Memory B cell (primary cell): ENCODE measurements at regions not wholly inside any gene's neighbourhood (a gene's known extent, or its start where the extent isn't known, plus 50 kb on each side); places are given as distances from the start of the nearest gene placed in this dataset.
"Not testable (repeated sequence)": the region's sequence is repeated elsewhere in the genome, so short reads cannot be mapped to it uniquely, and the experiment has no call there.

Source experiments
- ATAC-seq: fragments of 150-1000 bp; cut with Tn5 transposase; 2 replicates; pipeline ENCODE4 v1.10.0; 2021; ENCODE audit warnings: low read depth, mild to moderate bottlenecking, moderate library complexity
- DNase-seq, 2 donors: peaks; one replicate each; pipeline ENCODE4 v3.0.0; 2022; ENCODE audit warnings: low spot score in 2 of 2
- H3K27ac Mint-ChIP-seq: one replicate; pipeline ENCODE4 v1.8.0; 2022; ENCODE audit warnings: mild to moderate bottlenecking, moderate library complexity, mixed read lengths
- H3K27me3 Mint-ChIP-seq: one replicate; pipeline ENCODE4 v1.8.0; 2022; ENCODE audit warnings: mixed read lengths
- H3K36me3 Mint-ChIP-seq: one replicate; pipeline ENCODE4 v1.8.0; 2022; ENCODE audit warnings: mild to moderate bottlenecking, mixed read lengths
- H3K4me1 Mint-ChIP-seq: one replicate; pipeline ENCODE4 v1.8.0; 2022; ENCODE audit warnings: mixed read lengths
- H3K4me3 Mint-ChIP-seq: one replicate; pipeline ENCODE4 v1.8.0; 2022; ENCODE audit warnings: mild to moderate bottlenecking, moderate library complexity, mixed read lengths
- H3K9me3 Mint-ChIP-seq: one replicate; pipeline ENCODE4 v1.8.0; 2022; ENCODE audit warnings: mixed read lengths

- not testable (repeated sequence) for H3K4me3 Mint-ChIP-seq, DNase-seq, H3K36me3 Mint-ChIP-seq, H3K4me1 Mint-ChIP-seq, H3K9me3 Mint-ChIP-seq, ATAC-seq, H3K27ac Mint-ChIP-seq, H3K27me3 Mint-ChIP-seq
Measured at GRCh38 chr3:48101301-48101650, 85.1 kb upstream of the MAP4 start.

- H3K27ac Mint-ChIP-seq = no peak overlapping the region
- no peaks in the 10 kb centered on the region for H3K36me3 Mint-ChIP-seq
- H3K4me1 Mint-ChIP-seq = peaks cover 10% of the 10 kb centered on the region
Measured at GRCh38 chr3:48092270-48092669, 76.1 kb upstream of the MAP4 start.

GRCh38 chr3:48090166-48090939 lies 74.1 kb upstream of the MAP4 start:
- H3K27me3 Mint-ChIP-seq = no peaks in the 10 kb centered on the region
- no peak for ATAC-seq
- H3K4me1 Mint-ChIP-seq = peaks cover 11% of the 10 kb centered on the region
- no peak overlapping the region for H3K4me3 Mint-ChIP-seq
- H3K27ac Mint-ChIP-seq = no peak overlapping the region
- H3K36me3 Mint-ChIP-seq = no peaks in the 10 kb centered on the region
- H3K9me3 Mint-ChIP-seq = no peaks in the 10 kb centered on the region
- DNase-seq = no peak

More at GRCh38 chr3:48092270-48092669, 76.1 kb upstream of the MAP4 start:
- Mint-ChIP-seq H3K9me3 (no peaks in the 10 kb centered on the region), H3K27me3 (no peaks in the 10 kb centered on the region), H3K4me3 (no peak overlapping the region)
- ATAC-seq (no peak), DNase-seq (no peak)

GRCh38 chr3:48088749-48089466 lies 72.7 kb upstream of the MAP4 start:
- peak; percentile 87 for ATAC-seq
- H3K27ac Mint-ChIP-seq = peak overlapping the region; percentile 97
- H3K36me3 Mint-ChIP-seq = no peaks in the 10 kb centered on the region
- peak; percentile 91 to 92 for DNase-seq
- H3K9me3 Mint-ChIP-seq = no peaks in the 10 kb centered on the region
- peak overlapping the region; percentile 93 for H3K4me3 Mint-ChIP-seq
- H3K27me3 Mint-ChIP-seq = no peaks in the 10 kb centered on the region
- H3K4me1 Mint-ChIP-seq = peaks cover 17% of the 10 kb centered on the region

- H3K4me1 Mint-ChIP-seq = peaks cover 17% of the 10 kb centered on the region
Measured at GRCh38 chr3:48088056-48088748, 72.0 kb upstream of the MAP4 start.

GRCh38 chr3:48086705-48087104 lies 70.5 kb upstream of the MAP4 start:
- Mint-ChIP-seq H3K4me3 (peak overlapping the region; percentile 93), H3K4me1 (peaks cover 22% of the 10 kb centered on the region), H3K27me3 (no peaks in the 10 kb centered on the region), H3K36me3 (peaks cover 4% of the 10 kb centered on the region), H3K27ac (peak overlapping the region; percentile 97), H3K9me3 (no peaks in the 10 kb centered on the region)
- DNase-seq (no peak), ATAC-seq (no peak)

More at GRCh38 chr3:48088056-48088748, 72.0 kb upstream of the MAP4 start:
- Mint-ChIP-seq H3K4me3 (peak overlapping the region; percentile 93), H3K9me3 (no peaks in the 10 kb centered on the region), H3K27me3 (no peaks in the 10 kb centered on the region), H3K27ac (peak overlapping the region; percentile 97), H3K36me3 (no peaks in the 10 kb centered on the region)
- ATAC-seq = peak; percentile 11
- peak in 1 of 2 donors; percentile 5 for DNase-seq

- Mint-ChIP-seq H3K4me1 (peaks cover 25% of the 10 kb centered on the region), H3K4me3 (no peak overlapping the region), H3K27me3 (no peaks in the 10 kb centered on the region), H3K27ac (peak overlapping the region; percentile 17), H3K36me3 (peaks cover 4% of the 10 kb centered on the region), H3K9me3 (no peaks in the 10 kb centered on the region)
- DNase-seq (no peak), ATAC-seq (no peak)
Measured at GRCh38 chr3:48084929-48085328, 68.7 kb upstream of the MAP4 start.

GRCh38 chr3:48084170-48084569 lies 68.0 kb upstream of the MAP4 start:
- no peak for DNase-seq
- Mint-ChIP-seq H3K36me3 (peaks cover 5% of the 10 kb centered on the region), H3K4me1 (peaks cover 26% of the 10 kb centered on the region), H3K27me3 (no peaks in the 10 kb centered on the region), H3K4me3 (no peak overlapping the region), H3K27ac (peak overlapping the region; percentile 17), H3K9me3 (no peaks in the 10 kb centered on the region)
- ATAC-seq = no peak

- Mint-ChIP-seq H3K27ac (no peak overlapping the region), H3K36me3 (peaks cover 7% of the 10 kb centered on the region), H3K4me1 (peaks cover 23% of the 10 kb centered on the region), H3K4me3 (no peak overlapping the region), H3K9me3 (no peaks in the 10 kb centered on the region), H3K27me3 (no peaks in the 10 kb centered on the region)
- DNase-seq (no peak), ATAC-seq (no peak)
Measured at GRCh38 chr3:48082580-48083184, 66.5 kb upstream of the MAP4 start.

GRCh38 chr3:48077815-48078214 lies 61.6 kb upstream of the MAP4 start:
- no peaks in the 10 kb centered on the region for H3K27me3 Mint-ChIP-seq
- peaks cover 13% of the 10 kb centered on the region for H3K4me1 Mint-ChIP-seq
- no peak overlapping the region for H3K4me3 Mint-ChIP-seq
- no peak overlapping the region for H3K27ac Mint-ChIP-seq
- ATAC-seq (no peak), DNase-seq (no peak)
- H3K36me3 Mint-ChIP-seq = peaks cover 5% of the 10 kb centered on the region
- H3K9me3 Mint-ChIP-seq = no peaks in the 10 kb centered on the region

GRCh38 chr3:48070030-48070429 lies 53.8 kb upstream of the MAP4 start:
- peaks cover 12% of the 10 kb centered on the region for H3K4me1 Mint-ChIP-seq
- H3K9me3 Mint-ChIP-seq = no peaks in the 10 kb centered on the region
- H3K4me3 Mint-ChIP-seq = no peak overlapping the region
- no peak for ATAC-seq
- no peak for DNase-seq
- H3K36me3 Mint-ChIP-seq = peaks cover 8% of the 10 kb centered on the region
- H3K27ac Mint-ChIP-seq = no peak overlapping the region
- H3K27me3 Mint-ChIP-seq = no peaks in the 10 kb centered on the region

GRCh38 chr3:48069339-48069738 lies 53.1 kb upstream of the MAP4 start:
- no peak for ATAC-seq
- DNase-seq = no peak
- peaks cover 16% of the 10 kb centered on the region for H3K4me1 Mint-ChIP-seq
- H3K27ac Mint-ChIP-seq = no peak overlapping the region
- no peaks in the 10 kb centered on the region for H3K27me3 Mint-ChIP-seq
- H3K9me3 Mint-ChIP-seq = no peaks in the 10 kb centered on the region
- peaks cover 8% of the 10 kb centered on the region for H3K36me3 Mint-ChIP-seq
- no peak overlapping the region for H3K4me3 Mint-ChIP-seq

- ATAC-seq = no peak
- H3K9me3 Mint-ChIP-seq = no peaks in the 10 kb centered on the region
- no peak overlapping the region for H3K27ac Mint-ChIP-seq
- H3K27me3 Mint-ChIP-seq = no peaks in the 10 kb centered on the region
- peaks cover 8% of the 10 kb centered on the region for H3K36me3 Mint-ChIP-seq
- no peak overlapping the region for H3K4me3 Mint-ChIP-seq
- DNase-seq = no peak
- peaks cover 19% of the 10 kb centered on the region for H3K4me1 Mint-ChIP-seq
Measured at GRCh38 chr3:48068886-48069285, 52.7 kb upstream of the MAP4 start.

- DNase-seq, H3K9me3 Mint-ChIP-seq, ATAC-seq, H3K36me3 Mint-ChIP-seq, H3K27me3 Mint-ChIP-seq, H3K4me3 Mint-ChIP-seq, H3K27ac Mint-ChIP-seq: not testable (repeated sequence)
- peaks cover 19% of the 10 kb centered on the region for H3K4me1 Mint-ChIP-seq
Measured at GRCh38 chr3:48068320-48068719, 52.1 kb upstream of the MAP4 start.
